ENCODE measurements at regions not wholly inside any gene's neighbourhood (a gene's known extent, or its start where the extent isn't known, plus 50 kb on each side); places are given as distances from the start of the nearest gene placed in this dataset.

DNA sequence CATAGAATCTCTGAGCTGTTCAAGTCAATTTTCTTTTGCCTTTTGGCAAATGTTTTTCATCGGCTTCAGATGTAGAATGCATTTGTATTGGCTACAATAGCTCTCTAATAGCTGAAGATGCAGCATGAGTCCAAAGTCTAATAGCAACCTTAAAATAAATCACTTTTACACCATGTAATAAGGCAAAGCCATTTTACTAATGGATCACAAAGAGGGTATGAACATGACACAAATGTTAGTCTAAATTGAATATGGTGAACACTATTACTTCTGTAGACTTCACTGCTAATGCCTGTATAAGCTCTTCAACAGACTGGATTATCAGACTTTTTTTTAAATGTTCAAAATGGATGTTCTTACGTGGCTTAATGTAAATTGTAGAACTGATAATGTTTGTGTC lies 645.3 kb downstream of the TLL1 start:
- TF ChIP-seq, protein P1, sequence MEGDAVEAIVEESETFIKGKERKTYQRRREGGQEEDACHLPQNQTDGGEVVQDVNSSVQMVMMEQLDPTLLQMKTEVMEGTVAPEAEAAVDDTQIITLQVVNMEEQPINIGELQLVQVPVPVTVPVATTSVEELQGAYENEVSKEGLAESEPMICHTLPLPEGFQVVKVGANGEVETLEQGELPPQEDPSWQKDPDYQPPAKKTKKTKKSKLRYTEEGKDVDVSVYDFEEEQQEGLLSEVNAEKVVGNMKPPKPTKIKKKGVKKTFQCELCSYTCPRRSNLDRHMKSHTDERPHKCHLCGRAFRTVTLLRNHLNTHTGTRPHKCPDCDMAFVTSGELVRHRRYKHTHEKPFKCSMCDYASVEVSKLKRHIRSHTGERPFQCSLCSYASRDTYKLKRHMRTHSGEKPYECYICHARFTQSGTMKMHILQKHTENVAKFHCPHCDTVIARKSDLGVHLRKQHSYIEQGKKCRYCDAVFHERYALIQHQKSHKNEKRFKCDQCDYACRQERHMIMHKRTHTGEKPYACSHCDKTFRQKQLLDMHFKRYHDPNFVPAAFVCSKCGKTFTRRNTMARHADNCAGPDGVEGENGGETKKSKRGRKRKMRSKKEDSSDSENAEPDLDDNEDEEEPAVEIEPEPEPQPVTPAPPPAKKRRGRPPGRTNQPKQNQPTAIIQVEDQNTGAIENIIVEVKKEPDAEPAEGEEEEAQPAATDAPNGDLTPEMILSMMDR (IDR thresholded peaks at IDR 0.05; ENCODE audit: insufficient read depth, low read depth, low read length), result no peak
- TF ChIP-seq EZH2 (IDR thresholded peaks at IDR 0.05; ENCODE audit: insufficient read depth, low read length), result no peak

Measured in astrocyte (in vitro differentiated cells and primary cell).